ENCODE measurements at regions not wholly inside any gene's neighbourhood (a gene's known extent, or its start where the extent isn't known, plus 50 kb on each side); places are given as distances from the start of the nearest gene placed in this dataset.
"Not testable (repeated sequence)": the region's sequence is repeated elsewhere in the genome, so short reads cannot be mapped to it uniquely, and the experiment has no call there.

GRCh38 chr6:85276026-85276425 lies 173.9 kb upstream of the NT5E start:
- not testable (repeated sequence) for H3K27me3 ChIP-seq (ENCODE audit: insufficient read depth, low read length, poor library complexity); DNase-seq; H3K23ac ChIP-seq (ENCODE audit: low read length); H3K4me2 ChIP-seq (ENCODE audit: low read length); H3K18ac ChIP-seq (ENCODE audit: low read length); H3K36me3 ChIP-seq (ENCODE audit: control insufficient read depth, insufficient read depth, low read length); H3K27ac ChIP-seq (ENCODE audit: low read depth, low read length); H2BK5ac ChIP-seq (ENCODE audit: low read length); H3K9ac ChIP-seq (ENCODE audit: low read length); H3K79me1 ChIP-seq (ENCODE audit: low read length); H3K4me1 ChIP-seq (ENCODE audit: control insufficient read depth, low read depth, low read length); H3K4ac ChIP-seq (ENCODE audit: low read depth, low read length); H3K56ac ChIP-seq (ENCODE audit: low read length); H3K79me2 ChIP-seq (ENCODE audit: control insufficient read depth, insufficient read depth, low read length); H2BK15ac ChIP-seq (replicated peaks; ENCODE audit: low read depth); H4K8ac ChIP-seq (ENCODE audit: low read depth, low read length); H2AK5ac ChIP-seq (ENCODE audit: low read length); H2BK120ac ChIP-seq (ENCODE audit: low read depth, low read length); H3K4me3 ChIP-seq (ENCODE audit: low read length); H4K5ac ChIP-seq (ENCODE audit: low read length)
- WGBS (ENCODE audit: extremely low coverage, insufficient coverage, low lambda C conversion rate) = no CpG with 5 or more reads among the region's 1 CpG

GRCh38 chr6:85275338-85275985 lies 174.4 kb upstream of the NT5E start:
- H4K5ac ChIP-seq (ENCODE audit: low read length) = no peak overlapping the region
- H4K8ac ChIP-seq (ENCODE audit: low read depth, low read length) = no peak overlapping the region
- H3K23ac ChIP-seq (ENCODE audit: low read length) = no peak overlapping the region
- no peak overlapping the region for H2AK5ac ChIP-seq (ENCODE audit: low read length)
- H3K56ac ChIP-seq (ENCODE audit: low read length) = no peak overlapping the region
- no peaks in the 10 kb centered on the region for H3K79me1 ChIP-seq (ENCODE audit: low read length)
- no peak for DNase-seq
- no peak overlapping the region for H3K9ac ChIP-seq (ENCODE audit: low read length)
- no peak overlapping the region for H3K4me2 ChIP-seq (ENCODE audit: low read length)
- no peak overlapping the region for H3K18ac ChIP-seq (ENCODE audit: low read length)
- no peaks in the 10 kb centered on the region for H3K79me2 ChIP-seq (ENCODE audit: control insufficient read depth, insufficient read depth, low read length)
- no peak overlapping the region for H3K4me3 ChIP-seq (ENCODE audit: low read length)
- no peak overlapping the region for H2BK15ac ChIP-seq (replicated peaks; ENCODE audit: low read depth)
- H3K27me3 ChIP-seq (ENCODE audit: insufficient read depth, low read length, poor library complexity) = no peaks in the 10 kb centered on the region
- no peak overlapping the region for H3K4ac ChIP-seq (ENCODE audit: low read depth, low read length)
- no peaks in the 10 kb centered on the region for H3K36me3 ChIP-seq (ENCODE audit: control insufficient read depth, insufficient read depth, low read length)
- H3K4me1 ChIP-seq (ENCODE audit: control insufficient read depth, low read depth, low read length) = no peaks in the 10 kb centered on the region
- H2BK120ac ChIP-seq (ENCODE audit: low read depth, low read length) = no peak overlapping the region
- no peak overlapping the region for H3K27ac ChIP-seq (ENCODE audit: low read depth, low read length)
- H2BK5ac ChIP-seq (ENCODE audit: low read length) = no peak overlapping the region
- WGBS (ENCODE audit: extremely low coverage, insufficient coverage, low lambda C conversion rate) = no CpG with 5 or more reads among the region's 6 CpGs

- no peak overlapping the region for H4K5ac ChIP-seq (ENCODE audit: low read length)
- H3K9ac ChIP-seq (ENCODE audit: low read length) = no peak overlapping the region
- no peak overlapping the region for H3K4me2 ChIP-seq (ENCODE audit: low read length)
- H3K79me2 ChIP-seq (ENCODE audit: control insufficient read depth, insufficient read depth, low read length) = no peaks in the 10 kb centered on the region
- no peak overlapping the region for H3K23ac ChIP-seq (ENCODE audit: low read length)
- H2BK15ac ChIP-seq (replicated peaks; ENCODE audit: low read depth) = no peak overlapping the region
- H2AK5ac ChIP-seq (ENCODE audit: low read length) = no peak overlapping the region
- no peak overlapping the region for H3K27ac ChIP-seq (ENCODE audit: low read depth, low read length)
- no peak overlapping the region for H4K8ac ChIP-seq (ENCODE audit: low read depth, low read length)
- H2BK5ac ChIP-seq (ENCODE audit: low read length) = no peak overlapping the region
- H3K27me3 ChIP-seq (ENCODE audit: insufficient read depth, low read length, poor library complexity) = no peaks in the 10 kb centered on the region
- H3K79me1 ChIP-seq (ENCODE audit: low read length) = no peaks in the 10 kb centered on the region
- no peaks in the 10 kb centered on the region for H3K4me1 ChIP-seq (ENCODE audit: control insufficient read depth, low read depth, low read length)
- DNase-seq = no peak
- H3K4me3 ChIP-seq (ENCODE audit: low read length) = no peak overlapping the region
- H3K4ac ChIP-seq (ENCODE audit: low read depth, low read length) = no peak overlapping the region
- H3K18ac ChIP-seq (ENCODE audit: low read length) = no peak overlapping the region
- no peak overlapping the region for H3K56ac ChIP-seq (ENCODE audit: low read length)
- no peaks in the 10 kb centered on the region for H3K36me3 ChIP-seq (ENCODE audit: control insufficient read depth, insufficient read depth, low read length)
- no peak overlapping the region for H2BK120ac ChIP-seq (ENCODE audit: low read depth, low read length)
Measured at GRCh38 chr6:85273870-85274269, 176.0 kb upstream of the NT5E start.

- H3K9ac ChIP-seq (ENCODE audit: low read length) = no peak overlapping the region
- no peak overlapping the region for H3K56ac ChIP-seq (ENCODE audit: low read length)
- no CpG with 5 or more reads among the region's 4 CpGs for WGBS (ENCODE audit: extremely low coverage, insufficient coverage, low lambda C conversion rate)
- no peak overlapping the region for H2BK5ac ChIP-seq (ENCODE audit: low read length)
- H3K36me3 ChIP-seq (ENCODE audit: control insufficient read depth, insufficient read depth, low read length) = no peaks in the 10 kb centered on the region
- no peak overlapping the region for H4K5ac ChIP-seq (ENCODE audit: low read length)
- no peak overlapping the region for H3K18ac ChIP-seq (ENCODE audit: low read length)
- H2AK5ac ChIP-seq (ENCODE audit: low read length) = no peak overlapping the region
- H3K4me1 ChIP-seq (ENCODE audit: control insufficient read depth, low read depth, low read length) = no peaks in the 10 kb centered on the region
- H3K79me1 ChIP-seq (ENCODE audit: low read length) = no peaks in the 10 kb centered on the region
- no peak overlapping the region for H3K4ac ChIP-seq (ENCODE audit: low read depth, low read length)
- H3K4me3 ChIP-seq (ENCODE audit: low read length) = no peak overlapping the region
- H2BK15ac ChIP-seq (replicated peaks; ENCODE audit: low read depth) = no peak overlapping the region
- no peak overlapping the region for H3K27ac ChIP-seq (ENCODE audit: low read depth, low read length)
- DNase-seq = no peak
- H3K27me3 ChIP-seq (ENCODE audit: insufficient read depth, low read length, poor library complexity) = no peaks in the 10 kb centered on the region
- no peak overlapping the region for H3K23ac ChIP-seq (ENCODE audit: low read length)
- H3K79me2 ChIP-seq (ENCODE audit: control insufficient read depth, insufficient read depth, low read length) = no peaks in the 10 kb centered on the region
- no peak overlapping the region for H4K8ac ChIP-seq (ENCODE audit: low read depth, low read length)
- no peak overlapping the region for H2BK120ac ChIP-seq (ENCODE audit: low read depth, low read length)
- no peak overlapping the region for H3K4me2 ChIP-seq (ENCODE audit: low read length)
Measured at GRCh38 chr6:85273046-85273445, 176.8 kb upstream of the NT5E start.

- Histone ChIP-seq H3K4ac (ENCODE audit: low read depth, low read length) (no peak overlapping the region), H3K4me3 (ENCODE audit: low read length) (no peak overlapping the region), H4K5ac (ENCODE audit: low read length) (no peak overlapping the region), H2AK5ac (ENCODE audit: low read length) (no peak overlapping the region), H3K27me3 (ENCODE audit: insufficient read depth, low read length, poor library complexity) (no peaks in the 10 kb centered on the region), H3K79me1 (ENCODE audit: low read length) (no peaks in the 10 kb centered on the region), H3K4me1 (ENCODE audit: control insufficient read depth, low read depth, low read length) (no peaks in the 10 kb centered on the region), H4K8ac (ENCODE audit: low read depth, low read length) (no peak overlapping the region), H2BK5ac (ENCODE audit: low read length) (no peak overlapping the region), H3K4me2 (ENCODE audit: low read length) (no peak overlapping the region), H2BK120ac (ENCODE audit: low read depth, low read length) (no peak overlapping the region), H3K79me2 (ENCODE audit: control insufficient read depth, insufficient read depth, low read length) (no peaks in the 10 kb centered on the region), H3K56ac (ENCODE audit: low read length) (no peak overlapping the region), H3K27ac (ENCODE audit: low read depth, low read length) (no peak overlapping the region), H3K36me3 (ENCODE audit: control insufficient read depth, insufficient read depth, low read length) (no peaks in the 10 kb centered on the region), H2BK15ac (replicated peaks; ENCODE audit: low read depth) (no peak overlapping the region), H3K18ac (ENCODE audit: low read length) (no peak overlapping the region), H3K9ac (ENCODE audit: low read length) (no peak overlapping the region), H3K23ac (ENCODE audit: low read length) (no peak overlapping the region)
- WGBS (ENCODE audit: extremely low coverage, insufficient coverage, low lambda C conversion rate) = no CpG with 5 or more reads among the region's 3 CpGs
- peak; percentile 36 for DNase-seq
Measured at GRCh38 chr6:85272592-85272991, 177.3 kb upstream of the NT5E start.

DNA sequence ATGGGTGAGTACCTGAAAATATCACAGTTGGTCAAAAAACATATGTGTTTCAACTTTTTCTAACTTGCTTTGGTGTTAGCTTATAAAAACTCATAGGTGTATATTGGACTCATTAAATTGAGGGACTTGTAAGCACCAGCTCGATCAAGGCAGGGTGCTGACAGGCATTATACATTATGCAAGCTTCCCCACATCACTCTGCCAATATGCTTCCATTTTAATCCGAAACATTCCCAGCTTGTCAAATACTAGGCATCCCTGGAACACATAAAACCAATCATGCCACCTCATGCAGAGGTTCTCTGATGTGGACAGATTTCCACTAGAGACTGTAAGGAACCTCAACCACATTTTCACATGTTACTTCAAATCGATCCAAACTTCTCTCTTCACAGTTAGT lies 187.3 kb upstream of the NT5E start:
- Histone ChIP-seq H4K8ac (ENCODE audit: low read depth, low read length) (no peak overlapping the region), H4K5ac (ENCODE audit: low read length) (no peak overlapping the region), H3K9ac (ENCODE audit: low read length) (no peak overlapping the region), H2BK5ac (ENCODE audit: low read length) (no peak overlapping the region), H3K27ac (ENCODE audit: low read depth, low read length) (no peak overlapping the region), H3K18ac (ENCODE audit: low read length) (no peak overlapping the region), H3K36me3 (ENCODE audit: control insufficient read depth, insufficient read depth, low read length) (no peaks in the 10 kb centered on the region), H3K79me2 (ENCODE audit: control insufficient read depth, insufficient read depth, low read length) (no peaks in the 10 kb centered on the region), H3K23ac (ENCODE audit: low read length) (no peak overlapping the region), H2BK120ac (ENCODE audit: low read depth, low read length) (no peak overlapping the region), H3K56ac (ENCODE audit: low read length) (no peak overlapping the region), H3K4me3 (ENCODE audit: low read length) (no peak overlapping the region), H3K4me1 (ENCODE audit: control insufficient read depth, low read depth, low read length) (no peaks in the 10 kb centered on the region), H3K79me1 (ENCODE audit: low read length) (no peaks in the 10 kb centered on the region), H2BK15ac (replicated peaks; ENCODE audit: low read depth) (no peak overlapping the region), H2AK5ac (ENCODE audit: low read length) (no peak overlapping the region), H3K4ac (ENCODE audit: low read depth, low read length) (no peak overlapping the region), H3K27me3 (ENCODE audit: insufficient read depth, low read length, poor library complexity) (no peaks in the 10 kb centered on the region), H3K4me2 (ENCODE audit: low read length) (no peak overlapping the region)
- WGBS (ENCODE audit: extremely low coverage, insufficient coverage, low lambda C conversion rate) = no CpG with 5 or more reads among the region's 3 CpGs
- no peak for DNase-seq
